ENCODE measurements at regions not wholly inside any gene's neighbourhood (a gene's known extent, or its start where the extent isn't known, plus 50 kb on each side); places are given as distances from the start of the nearest gene placed in this dataset.

GRCh38 chr17:55900188-55900587 lies 149.3 kb downstream of the PCTP start:
- intact Hi-C loops (cut with DNase I): no loop called here
- Histone ChIP-seq H3K27ac (no peak overlapping the region), H3K36me3 (no peaks in the 10 kb centered on the region), H3K27me3 (no peaks in the 10 kb centered on the region), H3K9me3 (no peaks in the 10 kb centered on the region), H3K4me3 (replicated peaks in 1 of 3) (no peak overlapping the region), H3K4me1 (no peaks in the 10 kb centered on the region)
- TF ChIP-seq CTCF (IDR thresholded peaks at IDR 0.05) (no peak), POLR2A (IDR thresholded peaks at IDR 0.05) (no peak)
- no peak for DNase-seq

- Histone ChIP-seq H3K27ac (no peak overlapping the region), H3K4me3 (replicated peaks in 1 of 3) (no peak overlapping the region), H3K36me3 (no peaks in the 10 kb centered on the region), H3K27me3 (no peaks in the 10 kb centered on the region), H3K4me1 (no peaks in the 10 kb centered on the region), H3K9me3 (no peaks in the 10 kb centered on the region)
- intact Hi-C loops (cut with DNase I): no loop called here
- DNase-seq: no peak
- WGBS, 2 donors: 72 to 89% methylated on average over 2 of the region's 2 CpGs
- TF ChIP-seq CTCF (IDR thresholded peaks at IDR 0.05) (no peak), POLR2A (IDR thresholded peaks at IDR 0.05) (no peak)
Measured at GRCh38 chr17:55903028-55903690, 152.3 kb downstream of the PCTP start.

GRCh38 chr17:55909776-55910175 lies 158.9 kb downstream of the PCTP start:
- no peak for DNase-seq
- intact Hi-C loops (cut with DNase I): loop anchor here (10.0 kb wide), 1 partner anchor 815 kb away; no protein-coding TSS in a partner anchor
- Histone ChIP-seq H3K36me3 (no peaks in the 10 kb centered on the region), H3K27ac (no peak overlapping the region), H3K4me3 (replicated peaks in 1 of 3) (no peak overlapping the region), H3K4me1 (no peaks in the 10 kb centered on the region), H3K27me3 (no peaks in the 10 kb centered on the region), H3K9me3 (no peaks in the 10 kb centered on the region)
- TF ChIP-seq CTCF (IDR thresholded peaks at IDR 0.05) (no peak), POLR2A (IDR thresholded peaks at IDR 0.05) (no peak)
- 80 to 95% methylated on average over 5 of the region's 5 CpGs for WGBS, 2 donors

- WGBS, 2 donors: 88 to 100% methylated on average over 1 to 3 of the region's 4 CpGs
- Histone ChIP-seq H3K36me3 (no peaks in the 10 kb centered on the region), H3K27ac (no peak overlapping the region), H3K27me3 (no peaks in the 10 kb centered on the region), H3K4me1 (no peaks in the 10 kb centered on the region), H3K4me3 (replicated peaks in 1 of 3) (no peak overlapping the region), H3K9me3 (no peaks in the 10 kb centered on the region)
- DNase-seq: no peak
- TF ChIP-seq CTCF (IDR thresholded peaks at IDR 0.05) (no peak), POLR2A (IDR thresholded peaks at IDR 0.05) (no peak)
- intact Hi-C loops (cut with DNase I): loop anchor here (10.0 kb wide), 1 partner anchor 814 kb away; no protein-coding TSS in a partner anchor
Measured at GRCh38 chr17:55911186-55911585, 160.3 kb downstream of the PCTP start.

GRCh38 chr17:55925440-55925839 lies 174.6 kb downstream of the PCTP start:
- no peak overlapping the region for H3K4me3 ChIP-seq (replicated peaks in 1 of 3)
- no peak for DNase-seq
- 95 to 98% methylated on average over 1 of the region's 1 CpG for WGBS, 2 donors
- intact Hi-C loops (cut with DNase I): no loop called here
- no peaks in the 10 kb centered on the region for H3K4me1 ChIP-seq
- H3K27ac ChIP-seq: no peak overlapping the region
- TF ChIP-seq CTCF (IDR thresholded peaks at IDR 0.05): no peak
- no peak for TF ChIP-seq POLR2A (IDR thresholded peaks at IDR 0.05)
- H3K36me3 ChIP-seq: no peaks in the 10 kb centered on the region
- no peaks in the 10 kb centered on the region for H3K9me3 ChIP-seq
- H3K27me3 ChIP-seq: no peaks in the 10 kb centered on the region
